ENCODE measurements at regions not wholly inside any gene's neighbourhood (a gene's known extent, or its start where the extent isn't known, plus 50 kb on each side); places are given as distances from the start of the nearest gene placed in this dataset.

GRCh38 chr21:27146268-27146667 lies 179.4 kb upstream of the ADAMTS5 start:
- Histone ChIP-seq H3K9ac (ENCODE audit: low read depth, low read length) (no peak overlapping the region), H3K4me1 (ENCODE audit: control insufficient read depth, insufficient read depth, low read length) (peaks cover 3% of the 10 kb centered on the region), H3K4me2 (ENCODE audit: low read length) (no peak overlapping the region), H3K36me3 (ENCODE audit: insufficient read depth, low read length) (no peaks in the 10 kb centered on the region), H3K9me3 (replicated peaks; ENCODE audit: low read length) (no peaks in the 10 kb centered on the region), H3K27me3 (ENCODE audit: control insufficient read depth, insufficient read depth, low read length) (no peaks in the 10 kb centered on the region), H3K4me3 (ENCODE audit: low read length) (no peak overlapping the region)

- no peak overlapping the region for H3K4me3 ChIP-seq (ENCODE audit: low read length)
- no peaks in the 10 kb centered on the region for H3K36me3 ChIP-seq (ENCODE audit: insufficient read depth, low read length)
- peaks cover 3% of the 10 kb centered on the region for H3K4me1 ChIP-seq (ENCODE audit: control insufficient read depth, insufficient read depth, low read length)
- H3K9me3 ChIP-seq (replicated peaks; ENCODE audit: low read length): no peaks in the 10 kb centered on the region
- H3K9ac ChIP-seq (ENCODE audit: low read depth, low read length): no peak overlapping the region
- H3K27me3 ChIP-seq (ENCODE audit: control insufficient read depth, insufficient read depth, low read length): no peaks in the 10 kb centered on the region
- no peak overlapping the region for H3K4me2 ChIP-seq (ENCODE audit: low read length)
Observed at GRCh38 chr21:27145134-27145798, 178.4 kb upstream of the ADAMTS5 start.

- Histone ChIP-seq H3K4me2 (ENCODE audit: low read length) (no peak overlapping the region), H3K9me3 (replicated peaks; ENCODE audit: low read length) (no peaks in the 10 kb centered on the region), H3K36me3 (ENCODE audit: insufficient read depth, low read length) (no peaks in the 10 kb centered on the region), H3K4me1 (ENCODE audit: control insufficient read depth, insufficient read depth, low read length) (no peaks in the 10 kb centered on the region), H3K9ac (ENCODE audit: low read depth, low read length) (no peak overlapping the region), H3K4me3 (ENCODE audit: low read length) (no peak overlapping the region), H3K27me3 (ENCODE audit: control insufficient read depth, insufficient read depth, low read length) (no peaks in the 10 kb centered on the region)
Observed at GRCh38 chr21:27143476-27143875, 176.6 kb upstream of the ADAMTS5 start.

- no peaks in the 10 kb centered on the region for H3K9me3 ChIP-seq (replicated peaks; ENCODE audit: low read length)
- no peaks in the 10 kb centered on the region for H3K4me1 ChIP-seq (ENCODE audit: control insufficient read depth, insufficient read depth, low read length)
- H3K9ac ChIP-seq (ENCODE audit: low read depth, low read length): no peak overlapping the region
- no peak overlapping the region for H3K4me2 ChIP-seq (ENCODE audit: low read length)
- H3K4me3 ChIP-seq (ENCODE audit: low read length): no peak overlapping the region
- no peaks in the 10 kb centered on the region for H3K27me3 ChIP-seq (ENCODE audit: control insufficient read depth, insufficient read depth, low read length)
- no peaks in the 10 kb centered on the region for H3K36me3 ChIP-seq (ENCODE audit: insufficient read depth, low read length)
Observed at GRCh38 chr21:27139526-27139925, 172.6 kb upstream of the ADAMTS5 start.

- H3K9me3 ChIP-seq (replicated peaks; ENCODE audit: low read length): no peaks in the 10 kb centered on the region
- H3K4me3 ChIP-seq (ENCODE audit: low read length): no peak overlapping the region
- H3K27me3 ChIP-seq (ENCODE audit: control insufficient read depth, insufficient read depth, low read length): no peaks in the 10 kb centered on the region
- no peak overlapping the region for H3K4me2 ChIP-seq (ENCODE audit: low read length)
- no peaks in the 10 kb centered on the region for H3K36me3 ChIP-seq (ENCODE audit: insufficient read depth, low read length)
- no peaks in the 10 kb centered on the region for H3K4me1 ChIP-seq (ENCODE audit: control insufficient read depth, insufficient read depth, low read length)
- no peak overlapping the region for H3K9ac ChIP-seq (ENCODE audit: low read depth, low read length)
Observed at GRCh38 chr21:27134516-27134915, 167.6 kb upstream of the ADAMTS5 start.

- H3K36me3 ChIP-seq (ENCODE audit: insufficient read depth, low read length): no peaks in the 10 kb centered on the region
- no peaks in the 10 kb centered on the region for H3K27me3 ChIP-seq (ENCODE audit: control insufficient read depth, insufficient read depth, low read length)
- no peaks in the 10 kb centered on the region for H3K4me1 ChIP-seq (ENCODE audit: control insufficient read depth, insufficient read depth, low read length)
- H3K9ac ChIP-seq (ENCODE audit: low read depth, low read length): no peak overlapping the region
- no peak overlapping the region for H3K4me3 ChIP-seq (ENCODE audit: low read length)
- no peak overlapping the region for H3K4me2 ChIP-seq (ENCODE audit: low read length)
- no peaks in the 10 kb centered on the region for H3K9me3 ChIP-seq (replicated peaks; ENCODE audit: low read length)
Observed at GRCh38 chr21:27132266-27132665, 165.4 kb upstream of the ADAMTS5 start.

GRCh38 chr21:27130154-27130553 lies 163.3 kb upstream of the ADAMTS5 start:
- no peaks in the 10 kb centered on the region for H3K9me3 ChIP-seq (replicated peaks; ENCODE audit: low read length)
- no peaks in the 10 kb centered on the region for H3K4me1 ChIP-seq (ENCODE audit: control insufficient read depth, insufficient read depth, low read length)
- H3K27me3 ChIP-seq (ENCODE audit: control insufficient read depth, insufficient read depth, low read length): no peaks in the 10 kb centered on the region
- no peak overlapping the region for H3K9ac ChIP-seq (ENCODE audit: low read depth, low read length)
- H3K36me3 ChIP-seq (ENCODE audit: insufficient read depth, low read length): no peaks in the 10 kb centered on the region
- no peak overlapping the region for H3K4me3 ChIP-seq (ENCODE audit: low read length)
- no peak overlapping the region for H3K4me2 ChIP-seq (ENCODE audit: low read length)

GRCh38 chr21:27129694-27130093 lies 162.8 kb upstream of the ADAMTS5 start:
- no peaks in the 10 kb centered on the region for H3K36me3 ChIP-seq (ENCODE audit: insufficient read depth, low read length)
- no peaks in the 10 kb centered on the region for H3K9me3 ChIP-seq (replicated peaks; ENCODE audit: low read length)
- no peaks in the 10 kb centered on the region for H3K4me1 ChIP-seq (ENCODE audit: control insufficient read depth, insufficient read depth, low read length)
- H3K4me3 ChIP-seq (ENCODE audit: low read length): no peak overlapping the region
- H3K4me2 ChIP-seq (ENCODE audit: low read length): no peak overlapping the region
- H3K9ac ChIP-seq (ENCODE audit: low read depth, low read length): no peak overlapping the region
- H3K27me3 ChIP-seq (ENCODE audit: control insufficient read depth, insufficient read depth, low read length): no peaks in the 10 kb centered on the region

- Histone ChIP-seq H3K36me3 (ENCODE audit: insufficient read depth, low read length) (no peaks in the 10 kb centered on the region), H3K9me3 (replicated peaks; ENCODE audit: low read length) (no peaks in the 10 kb centered on the region), H3K9ac (ENCODE audit: low read depth, low read length) (no peak overlapping the region), H3K4me1 (ENCODE audit: control insufficient read depth, insufficient read depth, low read length) (no peaks in the 10 kb centered on the region), H3K4me3 (ENCODE audit: low read length) (no peak overlapping the region), H3K27me3 (ENCODE audit: control insufficient read depth, insufficient read depth, low read length) (no peaks in the 10 kb centered on the region), H3K4me2 (ENCODE audit: low read length) (no peak overlapping the region)
Observed at GRCh38 chr21:27129215-27129614, 162.3 kb upstream of the ADAMTS5 start.

GRCh38 chr21:27126140-27126539 lies 159.3 kb upstream of the ADAMTS5 start:
- Histone ChIP-seq H3K4me3 (ENCODE audit: low read length) (no peak overlapping the region), H3K9me3 (replicated peaks; ENCODE audit: low read length) (no peaks in the 10 kb centered on the region), H3K9ac (ENCODE audit: low read depth, low read length) (no peak overlapping the region), H3K4me1 (ENCODE audit: control insufficient read depth, insufficient read depth, low read length) (no peaks in the 10 kb centered on the region), H3K4me2 (ENCODE audit: low read length) (no peak overlapping the region), H3K27me3 (ENCODE audit: control insufficient read depth, insufficient read depth, low read length) (no peaks in the 10 kb centered on the region), H3K36me3 (ENCODE audit: insufficient read depth, low read length) (no peaks in the 10 kb centered on the region)

- no peaks in the 10 kb centered on the region for H3K36me3 ChIP-seq (ENCODE audit: insufficient read depth, low read length)
- H3K9ac ChIP-seq (ENCODE audit: low read depth, low read length): no peak overlapping the region
- H3K4me3 ChIP-seq (ENCODE audit: low read length): no peak overlapping the region
- H3K27me3 ChIP-seq (ENCODE audit: control insufficient read depth, insufficient read depth, low read length): no peaks in the 10 kb centered on the region
- no peaks in the 10 kb centered on the region for H3K9me3 ChIP-seq (replicated peaks; ENCODE audit: low read length)
- no peaks in the 10 kb centered on the region for H3K4me1 ChIP-seq (ENCODE audit: control insufficient read depth, insufficient read depth, low read length)
- H3K4me2 ChIP-seq (ENCODE audit: low read length): no peak overlapping the region
Observed at GRCh38 chr21:27122686-27123085, 155.8 kb upstream of the ADAMTS5 start.

GRCh38 chr21:27114111-27114510 lies 147.2 kb upstream of the ADAMTS5 start:
- Histone ChIP-seq H3K36me3 (ENCODE audit: insufficient read depth, low read length) (no peaks in the 10 kb centered on the region), H3K9ac (ENCODE audit: low read depth, low read length) (no peak overlapping the region), H3K4me1 (ENCODE audit: control insufficient read depth, insufficient read depth, low read length) (no peaks in the 10 kb centered on the region), H3K4me2 (ENCODE audit: low read length) (no peak overlapping the region), H3K9me3 (replicated peaks; ENCODE audit: low read length) (no peaks in the 10 kb centered on the region), H3K27me3 (ENCODE audit: control insufficient read depth, insufficient read depth, low read length) (no peaks in the 10 kb centered on the region), H3K4me3 (ENCODE audit: low read length) (no peak overlapping the region)

Data from skeletal muscle satellite cell (primary cell).